Renal cortex interstitium (tissue), 11 donors: ENCODE measurements at regions not wholly inside any gene's neighbourhood (a gene's known extent, or its start where the extent isn't known, plus 50 kb on each side); places are given as distances from the start of the nearest gene placed in this dataset.
"Not testable (repeated sequence)": the region's sequence is repeated elsewhere in the genome, so short reads cannot be mapped to it uniquely, and the experiment has no call there.

Experiments used
- DNase-seq, 11 donors: peaks; one replicate each; pipeline ENCODE4 v3.0.0-alpha.2; 2013; ENCODE audit warnings: low read depth in 9 of 11, low spot score in 4 of 11; ENCODE audit errors: extremely low read depth in 1 of 11

- DNase-seq: no peak
Observed at GRCh38 chr17:72175787-72176515, 55.1 kb downstream of the SOX9 start.

- DNase-seq: no peak
Observed at GRCh38 chr17:72176516-72176851, 55.7 kb downstream of the SOX9 start.

- DNase-seq: no peak
Observed at GRCh38 chr17:72176951-72177660, 56.3 kb downstream of the SOX9 start.

- DNase-seq: no peak
Observed at GRCh38 chr17:72177738-72178137, 56.9 kb downstream of the SOX9 start.

GRCh38 chr17:72182371-72182873 lies 61.6 kb downstream of the SOX9 start:
- no peak for DNase-seq

- no peak for DNase-seq
Observed at GRCh38 chr17:72183194-72183685, 62.4 kb downstream of the SOX9 start.

GRCh38 chr17:72184805-72185204 lies 64.0 kb downstream of the SOX9 start:
- DNase-seq: no peak

- DNase-seq: no peak
Observed at GRCh38 chr17:72185564-72185963, 64.7 kb downstream of the SOX9 start.

- peak in 2 of 11 donors; percentile 52 for DNase-seq
Observed at GRCh38 chr17:72187556-72187955, 66.7 kb downstream of the SOX9 start.

- DNase-seq: no peak
Observed at GRCh38 chr17:72188801-72189200, 68.0 kb downstream of the SOX9 start.

- DNase-seq: no peak
Observed at GRCh38 chr17:72189768-72190593, 69.2 kb downstream of the SOX9 start.

GRCh38 chr17:72191356-72191755 lies 70.5 kb downstream of the SOX9 start:
- DNase-seq: no peak

GRCh38 chr17:72191921-72192799 lies 71.3 kb downstream of the SOX9 start:
- DNase-seq: no peak

- DNase-seq: no peak
Observed at GRCh38 chr17:72192800-72193192, 72.0 kb downstream of the SOX9 start.

GRCh38 chr17:72193391-72194106 lies 72.7 kb downstream of the SOX9 start:
- DNase-seq: no peak

- DNase-seq: not testable (repeated sequence)
Observed at GRCh38 chr17:72194107-72194440, 73.3 kb downstream of the SOX9 start.

GRCh38 chr17:72199256-72199655 lies 78.4 kb downstream of the SOX9 start:
- DNase-seq: no peak

GRCh38 chr17:72204742-72205141 lies 83.9 kb downstream of the SOX9 start:
- DNase-seq: no peak
